Right renal pelvis (tissue), 4 donors: ENCODE measurements at regions not wholly inside any gene's neighbourhood (a gene's known extent, or its start where the extent isn't known, plus 50 kb on each side); places are given as distances from the start of the nearest gene placed in this dataset.
A peak's percentile ranks its signal among the peaks of the same experiment; 100 is the strongest.
"Not testable (repeated sequence)": the region's sequence is repeated elsewhere in the genome, so short reads cannot be mapped to it uniquely, and the experiment has no call there.

Source experiments
- DNase-seq, 4 donors: peaks; one replicate each; pipeline ENCODE4 v3.0.0-alpha.2; 2013; ENCODE audit warnings: low read depth in 4 of 4, low spot score in 3 of 4, missing footprints in 1 of 4

DNA sequence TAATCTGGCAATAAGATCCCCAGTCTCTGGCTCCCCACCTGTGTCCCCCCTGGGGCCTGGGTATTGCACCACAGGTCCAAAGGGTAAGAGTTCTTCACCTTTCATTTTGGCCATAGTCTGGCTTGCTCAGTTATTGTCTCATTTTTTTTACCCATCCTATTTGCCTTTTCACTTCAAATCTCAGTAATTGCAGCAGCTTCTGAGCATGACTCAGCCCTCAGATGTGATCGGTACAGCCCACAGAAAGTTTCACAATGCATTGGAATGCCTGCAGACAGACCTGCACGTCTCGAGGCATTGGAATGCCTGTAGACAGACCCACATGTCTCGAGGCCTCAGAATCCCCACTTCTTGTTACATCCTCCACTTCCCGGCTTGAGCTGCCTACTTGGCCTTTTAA lies 173.6 kb downstream of the NUFIP1 start:
- no peak for DNase-seq

DNA sequence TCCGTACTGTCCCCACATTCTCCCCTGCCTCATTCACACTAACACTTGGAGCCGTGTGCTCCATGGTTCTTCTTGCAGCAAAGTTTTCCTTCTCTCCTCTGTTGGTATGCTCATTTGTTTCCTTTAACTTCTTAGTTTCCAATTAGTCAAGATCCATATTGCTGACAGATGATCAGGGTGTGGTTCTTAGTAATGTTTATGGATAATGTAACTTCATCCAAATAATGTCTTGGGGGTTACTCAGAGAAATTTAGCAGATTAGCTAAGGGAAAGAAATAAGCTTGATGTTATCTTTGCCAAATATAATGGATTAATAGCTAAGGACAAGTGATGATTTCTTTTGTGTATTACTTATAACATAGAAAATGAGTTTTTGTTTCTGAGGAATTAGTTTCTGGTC lies 174.4 kb downstream of the NUFIP1 start:
- DNase-seq = no peak

GRCh38 chr13:44814161-44814560 lies 175.1 kb downstream of the NUFIP1 start:
- DNase-seq = no peak

DNA sequence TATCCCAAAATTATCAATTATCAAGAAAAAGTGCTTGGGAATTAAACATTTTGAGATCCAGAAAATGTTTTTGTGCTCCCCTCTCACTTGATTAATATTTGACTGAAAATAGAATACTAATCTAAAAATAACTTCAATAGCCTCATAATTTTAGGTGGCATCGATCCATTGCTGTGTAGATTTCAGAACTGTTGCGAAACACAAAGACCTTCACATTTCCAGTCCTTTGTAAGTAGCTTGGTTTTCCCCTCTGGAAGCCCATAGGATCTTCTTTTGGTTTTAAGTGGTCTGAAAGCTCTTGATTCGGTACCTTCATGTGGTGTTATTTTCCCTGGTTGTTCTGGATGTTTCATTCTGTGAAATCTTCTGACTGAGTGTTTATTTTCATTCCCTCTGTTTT lies 176.5 kb downstream of the NUFIP1 start:
- DNase-seq = no peak

DNA sequence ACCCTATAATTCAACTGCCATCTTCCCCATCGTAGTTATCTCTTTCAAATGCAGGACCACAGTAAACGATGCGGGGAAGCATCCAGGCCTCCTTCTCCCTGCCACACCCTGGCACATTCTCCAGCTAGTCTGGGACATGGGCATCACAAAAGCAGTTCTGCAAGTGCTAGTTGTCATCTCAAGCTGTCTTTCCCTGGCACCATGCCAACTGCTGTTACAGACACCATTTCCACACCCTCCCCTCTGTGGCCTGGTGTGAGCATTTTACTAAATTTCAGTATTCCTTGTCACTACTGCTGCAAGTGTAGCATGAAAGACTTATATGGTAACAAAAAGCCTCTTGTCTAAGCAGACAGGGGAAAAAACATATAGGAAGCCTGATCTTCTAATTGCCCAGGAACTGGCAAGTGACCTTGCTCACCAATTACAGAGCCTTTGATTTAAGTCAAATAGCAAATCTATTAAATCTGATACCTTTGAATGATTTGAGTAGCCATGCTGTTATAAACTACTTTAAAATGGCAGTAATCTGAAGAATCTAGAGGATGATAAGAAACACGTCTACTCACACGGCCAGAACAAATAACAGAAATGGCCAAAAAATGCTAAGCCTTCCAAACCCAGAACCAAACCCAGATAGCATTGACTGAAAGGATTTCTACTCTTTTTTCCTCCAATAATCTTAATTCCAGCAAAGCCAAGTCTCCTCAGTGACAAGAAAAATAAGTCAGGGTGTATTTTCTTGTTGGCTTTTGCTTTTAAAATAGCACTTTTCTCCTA lies 179.0 kb downstream of the NUFIP1 start:
- peak in 1 of 4 donors; percentile 29 for DNase-seq

GRCh38 chr13:44809190-44809589 lies 180.1 kb downstream of the NUFIP1 start:
- no peak for DNase-seq

- DNase-seq = no peak
Observed at GRCh38 chr13:44808185-44808584, 181.1 kb downstream of the NUFIP1 start.

GRCh38 chr13:44807449-44808034 lies 181.7 kb downstream of the NUFIP1 start:
- DNase-seq = no peak

GRCh38 chr13:44806826-44807225 lies 182.4 kb downstream of the NUFIP1 start:
- no peak for DNase-seq

- no peak for DNase-seq
Observed at GRCh38 chr13:44805585-44805984, 183.7 kb downstream of the NUFIP1 start.

GRCh38 chr13:44803390-44803789 lies 185.9 kb downstream of the NUFIP1 start:
- no peak for DNase-seq

- no peak for DNase-seq
Observed at GRCh38 chr13:44802491-44802890, 186.8 kb downstream of the NUFIP1 start.

DNA sequence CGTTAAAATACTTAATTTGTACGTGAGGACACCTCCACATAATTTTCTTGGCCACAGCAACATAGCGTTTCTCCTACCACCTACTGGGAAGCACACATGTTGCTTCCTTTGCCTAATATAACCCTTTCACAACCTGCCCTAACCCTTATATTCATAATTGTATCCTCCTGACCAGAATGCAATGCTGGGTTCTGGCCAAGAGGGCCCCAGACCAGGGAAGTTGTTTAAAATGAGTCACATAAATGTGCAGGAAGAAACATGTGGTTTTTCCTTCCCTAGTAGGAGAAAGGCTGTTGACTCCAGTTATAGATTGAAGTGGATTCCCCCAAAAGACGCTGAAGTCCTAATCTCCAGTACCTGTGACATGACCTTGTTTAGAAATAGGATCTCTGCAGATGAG lies 187.3 kb downstream of the NUFIP1 start:
- DNase-seq = no peak

- no peak for DNase-seq
Observed at GRCh38 chr13:44800626-44801025, 188.6 kb downstream of the NUFIP1 start.

- no peak for DNase-seq
Observed at GRCh38 chr13:44797685-44798084, 191.6 kb downstream of the NUFIP1 start.

- no peak for DNase-seq
Observed at GRCh38 chr13:44796597-44797490, 192.4 kb downstream of the NUFIP1 start.

- DNase-seq = not testable (repeated sequence)
Observed at GRCh38 chr13:44796039-44796438, 193.2 kb downstream of the NUFIP1 start.

DNA sequence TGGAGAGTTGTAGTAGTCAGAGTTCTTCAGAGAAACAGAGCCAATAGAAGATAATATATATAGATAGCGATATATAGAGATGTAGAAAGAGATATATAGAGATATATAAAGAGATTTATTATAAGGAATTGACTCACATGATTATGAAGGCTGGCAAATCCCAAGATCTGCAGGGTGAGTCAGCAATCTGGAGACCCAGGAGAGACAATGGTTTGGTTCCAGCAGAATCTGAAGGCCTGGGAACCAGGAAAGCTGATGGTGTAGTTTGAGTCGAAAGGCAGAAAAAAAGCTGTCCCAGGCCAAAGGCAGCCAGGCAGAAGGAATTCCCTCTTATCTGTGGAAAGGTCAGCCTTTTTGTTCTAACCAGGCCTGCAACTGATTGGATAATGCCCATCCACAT lies 194.1 kb downstream of the NUFIP1 start:
- DNase-seq = no peak

DNA sequence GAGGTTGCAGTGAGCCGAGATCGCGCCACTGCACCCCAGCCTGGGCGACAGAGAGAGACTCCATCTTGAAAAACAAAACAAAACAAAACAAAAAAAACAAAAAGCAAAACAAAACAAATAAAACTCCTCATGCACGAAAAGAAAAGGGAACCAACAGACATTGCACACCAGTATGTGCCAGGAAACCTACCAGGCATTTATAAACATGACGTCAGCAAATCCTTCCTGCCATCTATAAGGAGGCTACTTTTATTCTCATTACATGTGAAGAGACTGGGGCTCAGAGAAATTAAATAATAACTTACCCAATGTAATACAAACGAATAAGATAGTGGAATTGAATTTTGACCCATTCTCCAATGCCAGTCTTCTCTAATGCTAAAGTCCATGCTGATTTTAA lies 197.2 kb downstream of the NUFIP1 start:
- DNase-seq = no peak

DNA sequence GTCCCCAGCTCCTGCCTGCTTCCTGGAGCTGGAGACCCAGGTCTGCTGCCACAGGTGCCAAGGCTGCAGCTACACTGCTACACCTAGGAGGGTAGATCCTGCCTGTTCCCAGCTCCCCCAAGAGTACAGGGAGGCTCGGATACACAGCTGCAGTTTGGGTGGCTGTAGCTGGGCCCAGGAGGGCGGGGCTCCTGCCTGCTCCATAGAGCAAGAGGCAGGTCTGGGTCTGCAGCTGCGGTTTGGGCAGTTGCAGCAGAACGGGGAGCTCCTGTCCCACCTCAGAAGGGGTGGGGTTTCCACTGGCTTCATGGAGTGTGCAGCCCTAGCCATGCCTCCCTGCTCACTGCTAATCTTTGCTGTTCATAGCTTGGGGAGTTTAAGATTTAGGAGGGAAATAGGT lies 199.0 kb downstream of the NUFIP1 start:
- DNase-seq = no peak

GRCh38 chr13:44787617-44788016 lies 201.7 kb downstream of the NUFIP1 start:
- DNase-seq = no peak
